Keratinocyte (primary cell): ENCODE measurements at regions not wholly inside any gene's neighbourhood (a gene's known extent, or its start where the extent isn't known, plus 50 kb on each side); places are given as distances from the start of the nearest gene placed in this dataset.

Experiments
- DNase-seq: peaks from one replicate; pipeline ENCODE4 v3.0.0-alpha.2; 2011; ENCODE audit warnings: low read depth, missing footprints, low spot score
- FAIRE-seq: peaks from 2 replicates; lab custom pipeline; 2011; peaks lifted over from hg19 to GRCh38; lab: Jason Lieb, UNC
- H2AFZ ChIP-seq: 2 replicates; pipeline ENCODE4 v1.6.0; 2012; ENCODE audit warnings: low read length, control low read depth, inconsistent platforms; ENCODE audit not compliant: control insufficient read depth
- H3K27ac ChIP-seq: 2 replicates; pipeline ENCODE4 v1.5.1; 2011; ENCODE audit warnings: low read length; ENCODE audit not compliant: control insufficient read depth, insufficient read depth
- H3K27me3 ChIP-seq: 3 replicates; pipeline ENCODE4 v1.6.0; 2011; ENCODE audit warnings: low read length; ENCODE audit not compliant: control insufficient read depth, insufficient read depth; ENCODE audit errors: extremely low read depth
- H3K36me3 ChIP-seq, 2 experiments: 2 replicates in 1 of 2; 3 replicates in 1 of 2; pipeline ENCODE4 v1.5.1; 2011; ENCODE audit warnings: low read length in 2 of 2, mild to moderate bottlenecking in 1 of 2; ENCODE audit not compliant: control insufficient read depth in 2 of 2, insufficient read depth in 2 of 2; ENCODE audit errors: extremely low read depth in 1 of 2
- H3K4me1 ChIP-seq: 3 replicates; pipeline ENCODE4 v1.5.1; 2011; ENCODE audit warnings: low read length; ENCODE audit not compliant: control insufficient read depth, insufficient read depth; ENCODE audit errors: extremely low read depth
- H3K4me2 ChIP-seq: 3 replicates; pipeline ENCODE4 v1.6.0; 2011; ENCODE audit warnings: low read depth, low read length; ENCODE audit not compliant: control insufficient read depth, insufficient read depth; ENCODE audit errors: extremely low read depth
- H3K4me3 ChIP-seq, 3 experiments: fragments of 200-600 bp in 1 of 3; sonication (generic) in 1 of 3; 2 replicates in 2 of 3; 3 replicates in 1 of 3; pipeline ENCODE4 v1.5.1; 2011 to 2016; ENCODE audit warnings: low read length in 3 of 3, mild to moderate bottlenecking in 3 of 3, control low read depth in 2 of 3, inconsistent platforms in 1 of 3, low read depth in 1 of 3, mixed read lengths in 1 of 3, mixed run types in 1 of 3, moderate library complexity in 1 of 3; ENCODE audit not compliant: control insufficient read depth in 2 of 3, insufficient read depth in 2 of 3; ENCODE audit errors: extremely low read depth in 1 of 3
- H3K79me2 ChIP-seq: 2 replicates; pipeline ENCODE4 v1.6.0; 2012; ENCODE audit warnings: low read length; ENCODE audit not compliant: control insufficient read depth, insufficient read depth
- H3K9ac ChIP-seq: 3 replicates; pipeline ENCODE4 v1.6.0; 2011; ENCODE audit warnings: low read length; ENCODE audit not compliant: control insufficient read depth, insufficient read depth; ENCODE audit errors: extremely low read depth
- H3K9me1 ChIP-seq: 3 replicates; pipeline ENCODE4 v1.6.0; 2011; ENCODE audit warnings: low read length; ENCODE audit not compliant: control insufficient read depth, insufficient read depth; ENCODE audit errors: extremely low read depth
- H3K9me3 ChIP-seq: 2 replicates; pipeline ENCODE4 v1.5.1; 2012; ENCODE audit warnings: low read depth, low read length; ENCODE audit not compliant: control insufficient read depth
- H4K20me1 ChIP-seq: 3 replicates; pipeline ENCODE4 v1.6.0; 2011; ENCODE audit warnings: low read length; ENCODE audit not compliant: control insufficient read depth, insufficient read depth; ENCODE audit errors: extremely low read depth
- EZH2 ChIP-seq: IDR thresholded peaks from one replicate; pipeline ENCODE4 v1.6.1; 2012; ENCODE audit warnings: inconsistent platforms, mild to moderate bottlenecking, low read length, moderate library complexity
- dilution Hi-C: fragments of 300-500 bp; cut with MboI; formaldehyde crosslinking; loops from one replicate; pipeline ENCODE4 v1.7.0; 2020; ENCODE audit warnings: low sequenced_read_pairs; ENCODE audit not compliant: extremely low pct_ligation_motif_present
- TF ChIP-seq, protein P1 (sequence below), 3 experiments: IDR thresholded peaks in 1 of 3; conservative IDR thresholded peaks in 1 of 3; optimal IDR thresholded peaks in 1 of 3; 2 replicates in 2 of 3; 3 replicates in 1 of 3; pipeline versions ENCODE3 to v1.5.1; 2011; ENCODE audit warnings: low read length in 3 of 3, mild to moderate bottlenecking in 3 of 3, moderate library complexity in 2 of 3, control low read depth in 1 of 3, inconsistent platforms in 1 of 3; ENCODE audit not compliant: insufficient read depth in 2 of 3; ENCODE audit errors: extremely low read depth in 1 of 3

DNA sequence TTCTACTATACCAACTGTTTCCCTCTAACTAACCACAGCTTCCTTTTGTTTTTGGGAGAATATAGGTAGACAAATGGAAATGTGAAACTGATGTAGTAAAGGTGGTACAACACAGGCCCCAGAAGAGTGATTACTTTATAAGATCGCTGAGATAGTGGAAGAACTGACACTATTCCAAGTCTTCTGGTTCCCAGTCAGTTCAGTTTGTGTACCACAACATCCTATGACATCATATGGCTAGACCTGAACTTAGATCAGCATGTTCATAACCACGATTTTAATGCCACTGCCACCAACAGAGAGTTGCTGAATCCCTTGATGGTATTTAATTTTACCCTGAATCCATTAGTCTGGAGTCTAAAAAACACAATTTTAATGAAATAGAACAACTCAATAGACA, 328.9 kb downstream of the GPD2 start:
- no peaks in the 10 kb centered on the region for H3K9me1 ChIP-seq
- no peak overlapping the region for H3K4me3 ChIP-seq
- H3K27ac ChIP-seq: no peak overlapping the region
- H3K79me2 ChIP-seq: no peaks in the 10 kb centered on the region
- H2AFZ ChIP-seq: no peak overlapping the region
- TF ChIP-seq EZH2: no peak
- TF ChIP-seq, protein P1, sequence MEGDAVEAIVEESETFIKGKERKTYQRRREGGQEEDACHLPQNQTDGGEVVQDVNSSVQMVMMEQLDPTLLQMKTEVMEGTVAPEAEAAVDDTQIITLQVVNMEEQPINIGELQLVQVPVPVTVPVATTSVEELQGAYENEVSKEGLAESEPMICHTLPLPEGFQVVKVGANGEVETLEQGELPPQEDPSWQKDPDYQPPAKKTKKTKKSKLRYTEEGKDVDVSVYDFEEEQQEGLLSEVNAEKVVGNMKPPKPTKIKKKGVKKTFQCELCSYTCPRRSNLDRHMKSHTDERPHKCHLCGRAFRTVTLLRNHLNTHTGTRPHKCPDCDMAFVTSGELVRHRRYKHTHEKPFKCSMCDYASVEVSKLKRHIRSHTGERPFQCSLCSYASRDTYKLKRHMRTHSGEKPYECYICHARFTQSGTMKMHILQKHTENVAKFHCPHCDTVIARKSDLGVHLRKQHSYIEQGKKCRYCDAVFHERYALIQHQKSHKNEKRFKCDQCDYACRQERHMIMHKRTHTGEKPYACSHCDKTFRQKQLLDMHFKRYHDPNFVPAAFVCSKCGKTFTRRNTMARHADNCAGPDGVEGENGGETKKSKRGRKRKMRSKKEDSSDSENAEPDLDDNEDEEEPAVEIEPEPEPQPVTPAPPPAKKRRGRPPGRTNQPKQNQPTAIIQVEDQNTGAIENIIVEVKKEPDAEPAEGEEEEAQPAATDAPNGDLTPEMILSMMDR (optimal IDR thresholded peaks at IDR 0.05 in 1 of 3, IDR thresholded peaks at IDR 0.05 in 1 of 3, conservative IDR thresholded peaks at IDR 0.05 in 1 of 3; ENCODE audit: extremely low read depth in 1 of 3, insufficient read depth in 2 of 3, low read length in 3 of 3): no peak
- no peaks in the 10 kb centered on the region for H3K36me3 ChIP-seq
- dilution Hi-C loops: no loop called here
- FAIRE-seq (no peak), DNase-seq (no peak)
- no peak overlapping the region for H3K9ac ChIP-seq
- no peaks in the 10 kb centered on the region for H3K4me1 ChIP-seq
- no peaks in the 10 kb centered on the region for H3K9me3 ChIP-seq
- H4K20me1 ChIP-seq: no peaks in the 10 kb centered on the region
- no peak overlapping the region for H3K4me2 ChIP-seq
- no peaks in the 10 kb centered on the region for H3K27me3 ChIP-seq

GRCh38 chr2:156765450-156765849, 329.3 kb downstream of the GPD2 start:
- Histone ChIP-seq H3K27ac (no peak overlapping the region), H3K79me2 (no peaks in the 10 kb centered on the region), H3K4me1 (no peaks in the 10 kb centered on the region), H3K9me1 (no peaks in the 10 kb centered on the region), H3K4me3 (no peak overlapping the region), H3K9me3 (no peaks in the 10 kb centered on the region), H3K4me2 (no peak overlapping the region), H4K20me1 (no peaks in the 10 kb centered on the region), H3K9ac (no peak overlapping the region), H3K27me3 (no peaks in the 10 kb centered on the region), H3K36me3 (no peaks in the 10 kb centered on the region), H2AFZ (no peak overlapping the region)
- TF ChIP-seq EZH2: no peak
- TF ChIP-seq, protein P1 (optimal IDR thresholded peaks at IDR 0.05 in 1 of 3, IDR thresholded peaks at IDR 0.05 in 1 of 3, conservative IDR thresholded peaks at IDR 0.05 in 1 of 3; ENCODE audit: extremely low read depth in 1 of 3, insufficient read depth in 2 of 3, low read length in 3 of 3): no peak
- DNase-seq: no peak
- dilution Hi-C loops: no loop called here
- FAIRE-seq: no peak
